ENCODE measurements at regions not wholly inside any gene's neighbourhood (a gene's known extent, or its start where the extent isn't known, plus 50 kb on each side); places are given as distances from the start of the nearest gene placed in this dataset.
"Not testable (repeated sequence)": the region's sequence is repeated elsewhere in the genome, so short reads cannot be mapped to it uniquely, and the experiment has no call there.

DNA sequence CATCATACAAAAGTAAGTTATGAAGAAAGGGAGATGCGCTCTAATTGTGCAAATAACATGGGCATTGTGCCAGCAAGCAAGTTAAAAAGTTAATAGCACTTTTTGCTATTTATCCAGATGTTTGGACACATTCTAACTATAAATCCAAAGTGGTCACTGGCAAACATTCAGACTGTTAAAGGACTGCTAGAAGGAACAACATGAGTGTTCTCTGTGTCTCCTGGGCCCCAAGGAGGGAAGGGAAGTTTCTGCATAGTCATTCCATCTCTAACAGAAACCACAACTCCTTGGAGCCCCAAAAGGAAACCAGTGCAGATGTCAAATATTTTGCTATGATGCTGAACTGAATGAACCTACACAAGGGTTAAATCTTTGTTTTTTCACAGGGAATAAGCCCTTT is 213.3 kb upstream of the HNRNPA3 start:
- H3K27ac ChIP-seq = no peak overlapping the region
- ATAC-seq (ENCODE audit: insufficient number of reproducible peaks, low FRiP score, low read depth) (no peak), DNase-seq (ENCODE audit: low spot score) (no peak)
- H3K27me3 ChIP-seq (replicated peaks; ENCODE audit: insufficient read depth) = no peaks in the 10 kb centered on the region
- no peak for TF ChIP-seq CTCF (IDR thresholded peaks at IDR 0.05)
- H3K4me1 ChIP-seq (ENCODE audit: control insufficient read depth in 1 of 2, low read depth in 2 of 2) = no peaks in the 10 kb centered on the region
- no peaks in the 10 kb centered on the region for H3K36me3 ChIP-seq
- no peak overlapping the region for H3K4me3 ChIP-seq
- H3K9me3 ChIP-seq = no peaks in the 10 kb centered on the region

GRCh38 chr2:177000061-177000714 is 212.4 kb upstream of the HNRNPA3 start:
- H3K4me3 ChIP-seq = no peak overlapping the region

GRCh38 chr2:177000715-177001072 is 211.9 kb upstream of the HNRNPA3 start:
- no peaks in the 10 kb centered on the region for H3K27me3 ChIP-seq (replicated peaks; ENCODE audit: insufficient read depth)
- TF ChIP-seq CTCF (IDR thresholded peaks at IDR 0.05) = no peak
- no peaks in the 10 kb centered on the region for H3K9me3 ChIP-seq
- no peaks in the 10 kb centered on the region for H3K36me3 ChIP-seq
- DNase-seq (ENCODE audit: low spot score) = no peak
- no peak for ATAC-seq (ENCODE audit: insufficient number of reproducible peaks, low FRiP score, low read depth)
- no peak overlapping the region for H3K27ac ChIP-seq
- no peak overlapping the region for H3K4me3 ChIP-seq
- no peaks in the 10 kb centered on the region for H3K4me1 ChIP-seq (ENCODE audit: control insufficient read depth in 1 of 2, low read depth in 2 of 2)

More at GRCh38 chr2:177000061-177000714, 212.4 kb upstream of the HNRNPA3 start:
- DNase-seq (ENCODE audit: low spot score) (no peak), ATAC-seq (ENCODE audit: insufficient number of reproducible peaks, low FRiP score, low read depth) (no peak)
- Histone ChIP-seq H3K27ac (no peak overlapping the region), H3K36me3 (no peaks in the 10 kb centered on the region), H3K4me1 (ENCODE audit: control insufficient read depth in 1 of 2, low read depth in 2 of 2) (no peaks in the 10 kb centered on the region), H3K9me3 (no peaks in the 10 kb centered on the region), H3K27me3 (replicated peaks; ENCODE audit: insufficient read depth) (no peaks in the 10 kb centered on the region)
- TF ChIP-seq CTCF (IDR thresholded peaks at IDR 0.05) = no peak

DNA sequence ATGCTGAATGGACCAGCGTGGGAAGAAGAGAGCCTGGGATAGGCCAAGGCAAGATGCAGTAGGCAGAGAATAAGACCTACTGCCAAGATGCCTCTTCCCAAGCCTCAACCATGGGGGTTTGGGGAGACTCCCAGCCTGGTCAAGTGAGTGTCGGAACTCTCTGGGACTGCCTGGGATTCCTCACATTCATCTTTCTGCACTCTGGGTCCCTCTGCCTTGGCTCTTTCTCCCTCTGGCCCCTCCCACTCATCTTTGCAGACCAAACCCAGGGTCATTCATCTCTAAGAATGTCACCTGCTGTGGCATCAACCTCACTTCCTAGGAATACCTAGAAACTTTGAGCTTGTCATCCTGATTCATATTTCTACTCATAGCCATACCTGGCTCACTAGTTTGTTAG is 211.3 kb upstream of the HNRNPA3 start:
- ATAC-seq (ENCODE audit: insufficient number of reproducible peaks, low FRiP score, low read depth) (no peak), DNase-seq (ENCODE audit: low spot score) (no peak)

DNA sequence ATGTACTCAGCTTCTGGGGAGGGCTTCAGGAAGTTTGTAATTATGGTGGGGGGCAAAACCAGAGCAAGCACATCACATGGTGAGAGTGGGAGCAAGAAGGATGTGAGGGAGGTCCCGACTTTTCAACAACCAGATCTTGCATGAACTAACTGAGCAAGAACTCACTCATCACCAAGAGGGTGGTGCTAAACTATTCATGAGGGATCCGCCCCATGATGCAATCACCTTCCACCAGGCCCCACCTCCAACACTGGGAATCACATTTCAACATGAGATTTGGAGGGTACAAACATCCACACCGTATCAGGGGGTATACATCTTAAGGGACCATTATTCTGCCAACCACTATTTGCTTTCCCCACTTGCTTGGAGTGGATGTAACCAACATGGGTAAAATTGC is 209.6 kb upstream of the HNRNPA3 start:
- Histone ChIP-seq H3K36me3 (no peaks in the 10 kb centered on the region), H3K27ac (no peak overlapping the region), H3K27me3 (replicated peaks; ENCODE audit: insufficient read depth) (no peaks in the 10 kb centered on the region), H3K4me3 (no peak overlapping the region), H3K9me3 (no peaks in the 10 kb centered on the region), H3K4me1 (ENCODE audit: control insufficient read depth in 1 of 2, low read depth in 2 of 2) (no peaks in the 10 kb centered on the region)
- DNase-seq (ENCODE audit: low spot score) (no peak), ATAC-seq (ENCODE audit: insufficient number of reproducible peaks, low FRiP score, low read depth) (no peak)
- no peak for TF ChIP-seq CTCF (IDR thresholded peaks at IDR 0.05)

More for the DNA sequence above, 211.3 kb upstream of the HNRNPA3 start:
- no peaks in the 10 kb centered on the region for H3K4me1 ChIP-seq (ENCODE audit: control insufficient read depth in 1 of 2, low read depth in 2 of 2)
- no peaks in the 10 kb centered on the region for H3K9me3 ChIP-seq
- no peak for TF ChIP-seq CTCF (IDR thresholded peaks at IDR 0.05)
- H3K4me3 ChIP-seq = no peak overlapping the region
- H3K27ac ChIP-seq = no peak overlapping the region
- H3K27me3 ChIP-seq (replicated peaks; ENCODE audit: insufficient read depth) = no peaks in the 10 kb centered on the region
- H3K36me3 ChIP-seq = no peaks in the 10 kb centered on the region

GRCh38 chr2:177007726-177008125 is 204.9 kb upstream of the HNRNPA3 start:
- not testable (repeated sequence) for H3K27me3 ChIP-seq (replicated peaks; ENCODE audit: insufficient read depth); H3K4me1 ChIP-seq (ENCODE audit: control insufficient read depth in 1 of 2, low read depth in 2 of 2); H3K4me3 ChIP-seq; DNase-seq (ENCODE audit: low spot score); ATAC-seq (ENCODE audit: insufficient number of reproducible peaks, low FRiP score, low read depth); H3K27ac ChIP-seq; H3K36me3 ChIP-seq; H3K9me3 ChIP-seq

- H3K4me1 ChIP-seq (ENCODE audit: control insufficient read depth in 1 of 2, low read depth in 2 of 2); H3K27ac ChIP-seq; H3K27me3 ChIP-seq (replicated peaks; ENCODE audit: insufficient read depth); H3K36me3 ChIP-seq; H3K4me3 ChIP-seq; H3K9me3 ChIP-seq; DNase-seq (ENCODE audit: low spot score); ATAC-seq (ENCODE audit: insufficient number of reproducible peaks, low FRiP score, low read depth): not testable (repeated sequence)
Measured at GRCh38 chr2:177008662-177009061, 203.9 kb upstream of the HNRNPA3 start.

Measured in thoracic aorta (tissue), 2 donors.